ENCODE measurements at regions not wholly inside any gene's neighbourhood (a gene's known extent, or its start where the extent isn't known, plus 50 kb on each side); places are given as distances from the start of the nearest gene placed in this dataset.
"Not testable (repeated sequence)": the region's sequence is repeated elsewhere in the genome, so short reads cannot be mapped to it uniquely, and the experiment has no call there.

GRCh38 chr5:136584474-136584873, 219.1 kb upstream of the TRPC7 start:
- DNase-seq (ENCODE audit: insufficient read length, low spot score): no peak
- TF ChIP-seq POLR2A (IDR thresholded peaks at IDR 0.05; ENCODE audit: low read depth, low read length): no peak
- FAIRE-seq: no peak

GRCh38 chr5:136579238-136579637, 213.9 kb upstream of the TRPC7 start:
- TF ChIP-seq POLR2A (IDR thresholded peaks at IDR 0.05; ENCODE audit: low read depth, low read length): no peak
- FAIRE-seq: no peak
- no peak for DNase-seq (ENCODE audit: insufficient read length, low spot score)

- FAIRE-seq; DNase-seq (ENCODE audit: insufficient read length, low spot score): not testable (repeated sequence)
Observed at GRCh38 chr5:136569875-136570274, 204.5 kb upstream of the TRPC7 start.

- FAIRE-seq; DNase-seq (ENCODE audit: insufficient read length, low spot score): not testable (repeated sequence)
Observed at GRCh38 chr5:136565457-136565856, 200.1 kb upstream of the TRPC7 start.

GRCh38 chr5:136565050-136565449, 199.7 kb upstream of the TRPC7 start:
- not testable (repeated sequence) for FAIRE-seq

GRCh38 chr5:136564431-136564830, 199.1 kb upstream of the TRPC7 start:
- not testable (repeated sequence) for DNase-seq (ENCODE audit: insufficient read length, low spot score); FAIRE-seq

More at GRCh38 chr5:136565050-136565449, 199.7 kb upstream of the TRPC7 start:
- not testable (repeated sequence) for DNase-seq (ENCODE audit: insufficient read length, low spot score)

- TF ChIP-seq POLR2A (IDR thresholded peaks at IDR 0.05; ENCODE audit: low read depth, low read length): no peak
- DNase-seq (ENCODE audit: insufficient read length, low spot score): no peak
- FAIRE-seq: no peak
Observed at GRCh38 chr5:136563489-136563888, 198.1 kb upstream of the TRPC7 start.

- FAIRE-seq (no peak), DNase-seq (ENCODE audit: insufficient read length, low spot score) (no peak)
- TF ChIP-seq POLR2A (IDR thresholded peaks at IDR 0.05; ENCODE audit: low read depth, low read length): no peak
Observed at GRCh38 chr5:136560126-136560525, 194.8 kb upstream of the TRPC7 start.

- no peak for FAIRE-seq
- TF ChIP-seq POLR2A (IDR thresholded peaks at IDR 0.05; ENCODE audit: low read depth, low read length): no peak
- no peak for DNase-seq (ENCODE audit: insufficient read length, low spot score)
Observed at GRCh38 chr5:136559651-136560050, 194.3 kb upstream of the TRPC7 start.

GRCh38 chr5:136547096-136547495, 181.8 kb upstream of the TRPC7 start:
- not testable (repeated sequence) for DNase-seq (ENCODE audit: insufficient read length, low spot score); FAIRE-seq

- FAIRE-seq; DNase-seq (ENCODE audit: insufficient read length, low spot score): not testable (repeated sequence)
Observed at GRCh38 chr5:136546441-136546840, 181.1 kb upstream of the TRPC7 start.

- not testable (repeated sequence) for FAIRE-seq; DNase-seq (ENCODE audit: insufficient read length, low spot score)
Observed at GRCh38 chr5:136545031-136545430, 179.7 kb upstream of the TRPC7 start.

- DNase-seq (ENCODE audit: insufficient read length, low spot score) (no peak), FAIRE-seq (no peak)
- TF ChIP-seq POLR2A (IDR thresholded peaks at IDR 0.05; ENCODE audit: low read depth, low read length): no peak
Observed at GRCh38 chr5:136538534-136538933, 173.2 kb upstream of the TRPC7 start.

GRCh38 chr5:136529081-136529480, 163.7 kb upstream of the TRPC7 start:
- DNase-seq (ENCODE audit: insufficient read length, low spot score): no peak
- TF ChIP-seq POLR2A (IDR thresholded peaks at IDR 0.05; ENCODE audit: low read depth, low read length): no peak
- FAIRE-seq: no peak

- FAIRE-seq (no peak), DNase-seq (ENCODE audit: insufficient read length, low spot score) (no peak)
- no peak for TF ChIP-seq POLR2A (IDR thresholded peaks at IDR 0.05; ENCODE audit: low read depth, low read length)
Observed at GRCh38 chr5:136528481-136529030, 163.2 kb upstream of the TRPC7 start.

GRCh38 chr5:136527311-136527710, 162.0 kb upstream of the TRPC7 start:
- no peak for FAIRE-seq
- no peak for TF ChIP-seq POLR2A (IDR thresholded peaks at IDR 0.05; ENCODE audit: low read depth, low read length)
- DNase-seq (ENCODE audit: insufficient read length, low spot score): no peak
